HG02981 (cell line): ENCODE measurements at regions not wholly inside any gene's neighbourhood (a gene's known extent, or its start where the extent isn't known, plus 50 kb on each side); places are given as distances from the start of the nearest gene placed in this dataset.
"Not testable (repeated sequence)": the region's sequence is repeated elsewhere in the genome, so short reads cannot be mapped to it uniquely, and the experiment has no call there.

ENCODE experiments used
- ATAC-seq: cut with Tn5 transposase; IDR thresholded peaks from one replicate; pipeline ENCODE4 v1.9.1; 2021; ENCODE audit warnings: mild to moderate bottlenecking, moderate library complexity; ENCODE audit not compliant: unreplicated experiment

DNA sequence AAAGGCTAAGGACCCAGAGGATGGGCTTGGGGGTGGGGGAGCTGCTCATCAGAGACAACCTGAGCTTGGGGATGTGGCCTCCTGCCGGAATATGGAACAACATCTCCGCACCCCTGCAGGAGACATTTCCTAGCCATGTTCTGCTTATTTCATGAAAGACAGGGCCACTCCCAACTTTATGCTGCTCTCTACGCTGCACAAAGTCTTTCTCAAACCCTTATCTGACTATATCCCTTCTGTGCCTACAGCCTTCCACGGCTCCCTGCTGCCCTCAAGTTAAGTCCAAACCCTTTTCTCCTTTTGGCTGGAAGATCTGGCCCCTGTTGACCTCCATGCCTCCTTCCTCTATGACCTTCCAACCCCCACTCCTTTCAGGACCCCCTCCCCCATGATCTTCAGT is 562.0 kb downstream of the MN1 start:
- no peak for ATAC-seq

DNA sequence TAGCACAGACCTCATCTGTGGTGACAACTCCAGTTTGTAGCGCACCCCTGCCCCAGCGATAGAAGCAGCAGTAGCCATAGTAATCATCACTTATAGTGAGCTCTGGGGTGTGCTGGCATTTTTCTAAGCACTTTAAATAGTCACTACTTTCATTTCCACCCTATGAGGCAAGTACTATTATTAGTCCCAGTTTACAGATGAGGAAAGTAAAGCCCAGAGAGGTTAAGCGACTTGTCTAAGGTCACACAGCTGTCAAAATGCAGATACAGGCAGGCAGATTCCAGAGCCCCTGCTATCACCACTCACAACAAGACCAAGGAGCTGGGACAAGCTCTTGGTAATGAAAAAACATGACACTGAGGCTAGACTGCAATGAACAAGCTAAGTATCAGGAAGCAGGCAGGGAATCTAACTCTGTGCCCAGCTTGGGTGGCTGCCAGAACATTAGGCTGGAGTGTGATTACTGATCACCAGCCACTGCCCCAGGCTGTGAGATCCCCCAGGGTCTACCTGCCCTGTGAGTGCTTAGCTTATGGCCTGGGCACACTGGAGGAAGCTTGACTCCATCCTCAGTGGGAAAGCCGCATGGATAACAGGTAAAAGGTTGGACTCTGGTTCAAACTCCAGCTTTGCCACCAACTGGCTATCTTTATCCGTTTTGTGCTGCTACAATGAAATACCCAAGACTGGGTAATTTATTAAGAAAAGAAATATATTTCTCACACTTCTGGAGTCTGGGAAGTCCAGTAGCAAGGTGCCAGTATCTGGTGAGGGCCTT is 561.1 kb downstream of the MN1 start:
- ATAC-seq, result no peak

DNA sequence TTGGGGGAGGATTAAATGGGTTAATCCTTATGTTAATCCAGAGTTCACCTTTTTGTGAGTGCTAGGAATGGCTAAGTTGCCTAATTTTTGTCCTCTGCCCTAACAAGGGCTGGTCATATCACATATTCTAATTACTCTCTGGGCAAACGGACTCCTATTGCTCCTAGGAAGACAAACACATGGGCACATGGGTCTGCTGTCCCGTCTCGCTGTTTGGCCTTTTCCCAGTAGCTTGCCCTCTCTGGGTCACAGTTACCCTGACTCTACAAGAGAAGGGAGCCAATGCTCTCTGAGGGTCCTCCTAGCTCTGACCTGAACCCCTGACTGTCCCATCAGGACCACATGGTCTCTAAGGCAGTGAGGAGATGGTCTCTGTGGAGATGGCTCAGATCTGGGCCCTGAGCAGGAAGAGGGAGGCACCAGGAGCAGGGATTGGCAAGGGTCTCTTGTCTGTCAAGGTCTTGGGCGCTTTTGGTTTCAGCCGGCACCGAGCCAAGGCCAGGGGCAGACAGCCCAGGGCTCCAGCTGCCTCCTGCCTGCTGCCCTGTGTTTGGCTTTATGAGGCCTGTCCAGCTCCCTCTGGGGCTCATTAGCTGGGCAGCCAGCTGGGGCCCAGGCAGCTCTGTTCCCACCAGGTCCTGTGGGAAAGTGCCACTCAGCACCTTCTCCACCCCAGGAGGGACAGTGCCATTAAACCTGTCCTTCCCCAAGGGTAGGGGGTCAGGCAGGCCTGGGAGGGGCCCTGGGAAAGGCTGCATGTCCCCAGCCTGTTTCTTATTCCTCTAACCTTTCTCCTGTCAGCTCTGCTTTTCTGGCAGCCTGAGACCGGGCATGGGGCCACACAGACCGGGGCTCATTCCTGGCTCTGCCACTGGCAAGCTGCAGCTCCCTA is 559.9 kb downstream of the MN1 start:
- ATAC-seq, result no peak

DNA sequence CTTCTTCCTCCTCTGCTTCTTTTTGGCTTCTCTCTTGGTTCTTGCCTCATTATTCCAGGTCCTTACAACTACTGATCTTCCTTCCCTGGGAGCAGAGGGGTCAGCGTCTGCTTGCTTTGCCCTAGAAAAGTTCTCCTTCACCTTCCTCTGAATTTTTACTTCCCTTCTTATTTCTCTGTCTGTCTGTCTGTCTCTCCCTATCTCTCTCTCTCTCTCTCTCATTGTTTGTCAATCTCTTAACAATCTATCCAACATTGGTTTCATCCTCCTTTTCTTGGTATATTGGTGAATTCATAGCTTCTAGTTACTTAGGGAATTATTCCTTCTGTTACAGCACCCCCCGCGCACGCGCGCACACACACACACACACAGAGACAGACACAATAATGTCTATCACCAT is 559.1 kb downstream of the MN1 start:
- ATAC-seq, result no peak

DNA sequence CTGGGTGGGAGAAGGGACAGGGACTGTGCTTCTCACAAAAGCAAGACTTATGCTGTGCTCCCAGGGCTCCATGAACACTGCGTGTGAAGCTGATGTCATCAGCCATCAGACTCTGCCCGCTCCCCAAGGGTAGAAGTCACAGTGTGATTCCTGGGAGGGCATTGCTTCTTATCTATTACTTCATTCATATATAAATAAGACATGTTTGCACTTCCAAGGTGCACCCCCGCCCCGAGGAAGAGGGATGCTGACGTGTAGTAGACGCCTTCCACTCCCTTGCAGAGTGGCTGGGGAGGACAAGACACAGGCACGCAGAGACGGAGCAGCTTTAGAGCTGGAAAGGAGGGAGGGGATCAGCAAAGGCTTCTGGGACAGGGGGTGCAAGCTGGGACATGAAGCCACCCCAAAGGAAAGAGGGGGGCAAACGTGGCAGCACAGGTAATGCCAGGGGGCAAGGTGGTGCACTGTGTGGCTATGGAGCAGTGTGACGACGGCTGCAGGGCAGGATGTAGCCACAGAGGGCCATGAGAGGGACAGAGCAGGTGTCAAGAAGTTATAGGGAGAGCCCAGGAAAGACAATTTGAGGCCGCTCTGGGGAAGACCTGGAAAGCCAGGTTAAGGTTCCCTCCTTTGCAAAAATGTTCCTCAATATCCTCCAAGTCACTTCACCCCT is 558.5 kb downstream of the MN1 start:
- ATAC-seq, result no peak

DNA sequence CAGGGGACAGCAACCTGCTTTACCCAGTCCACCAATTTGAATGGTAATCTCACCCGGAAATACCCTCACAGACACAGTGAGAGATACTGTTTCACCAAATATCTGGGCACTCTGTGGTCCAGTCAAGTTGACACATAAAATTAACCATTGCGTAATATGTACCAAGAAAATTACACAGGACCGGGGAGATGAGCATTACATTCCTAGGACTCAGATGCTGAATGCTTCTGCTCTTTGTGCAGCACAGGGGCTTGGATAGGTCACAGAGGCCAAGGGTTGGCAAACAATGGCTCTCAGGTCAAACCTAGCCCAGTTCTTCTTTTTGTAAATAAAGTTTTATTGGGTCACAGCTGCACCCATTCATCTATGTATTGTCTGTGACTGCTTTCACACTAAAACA is 557.2 kb downstream of the MN1 start:
- no peak for ATAC-seq

DNA sequence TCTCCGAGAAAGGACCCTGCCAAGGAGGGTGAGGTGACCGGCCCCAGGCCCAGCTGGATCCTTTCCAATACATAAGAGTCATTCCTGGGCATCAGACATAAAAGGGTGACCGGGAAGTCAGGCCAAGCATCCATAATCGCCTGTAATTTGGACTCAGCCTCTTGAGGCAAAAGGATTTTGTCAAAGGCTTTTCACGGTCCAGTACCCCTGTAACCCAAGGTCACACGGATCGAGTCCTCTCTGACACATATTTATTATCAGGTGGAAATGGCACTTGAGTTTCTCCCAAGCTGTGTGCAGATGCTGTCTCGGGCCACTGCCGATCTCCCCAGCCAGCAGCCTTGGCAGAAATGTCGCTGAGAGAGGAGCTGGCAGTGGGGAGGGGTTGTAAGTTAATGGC is 556.5 kb downstream of the MN1 start:
- ATAC-seq, result no peak

DNA sequence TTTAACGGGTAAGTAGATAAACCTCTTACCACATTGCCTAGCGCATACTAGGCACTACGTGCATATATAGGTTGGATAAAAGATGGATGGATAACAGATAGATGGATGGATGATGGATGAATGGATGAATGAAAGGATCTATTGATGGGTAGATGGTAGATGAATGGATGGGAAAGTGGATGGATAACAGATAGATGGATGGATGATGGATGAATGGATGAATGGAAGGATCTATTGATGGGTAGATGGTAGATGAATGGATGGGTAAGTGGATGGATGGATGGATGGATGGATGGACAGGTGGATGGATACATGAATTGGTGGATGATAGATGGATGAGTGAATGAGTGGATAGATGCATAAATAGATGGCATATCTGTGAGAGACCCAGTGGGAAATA is 555.0 kb downstream of the MN1 start:
- no peak for ATAC-seq

DNA sequence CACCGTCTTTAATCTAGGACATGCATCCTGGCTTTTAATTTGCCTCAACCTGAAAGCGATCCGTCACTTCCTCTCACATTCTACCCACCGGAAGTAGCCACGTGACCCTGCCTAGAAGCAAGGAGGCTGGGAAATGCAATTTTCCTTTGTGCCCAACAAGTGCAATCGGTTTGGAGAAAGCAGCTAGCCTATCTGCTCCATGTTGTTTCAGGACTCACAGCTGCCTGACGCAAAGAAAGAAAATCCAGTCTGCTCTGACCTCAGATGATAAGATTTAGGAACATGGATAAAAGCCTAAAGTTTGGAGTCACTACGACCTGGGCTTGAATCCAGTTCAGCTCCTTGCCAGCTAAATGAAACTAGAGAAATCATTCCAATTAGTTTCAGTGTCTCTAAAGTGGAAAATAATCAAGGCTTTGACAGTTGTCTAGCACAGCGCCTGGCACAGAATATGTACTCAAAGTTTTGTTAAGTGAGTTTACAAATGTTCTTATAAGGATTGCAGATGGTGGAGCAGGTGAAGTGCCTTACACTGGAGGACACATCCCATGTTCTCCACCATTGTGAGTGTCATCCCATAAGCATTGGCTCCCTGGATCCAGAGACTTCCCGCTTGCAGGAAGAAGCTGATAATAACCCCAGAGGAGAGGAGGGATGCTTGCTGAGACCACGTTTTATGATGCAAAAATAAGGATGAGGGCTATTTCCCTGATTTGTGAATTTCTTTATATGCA is 553.7 kb downstream of the MN1 start:
- ATAC-seq, result no peak

DNA sequence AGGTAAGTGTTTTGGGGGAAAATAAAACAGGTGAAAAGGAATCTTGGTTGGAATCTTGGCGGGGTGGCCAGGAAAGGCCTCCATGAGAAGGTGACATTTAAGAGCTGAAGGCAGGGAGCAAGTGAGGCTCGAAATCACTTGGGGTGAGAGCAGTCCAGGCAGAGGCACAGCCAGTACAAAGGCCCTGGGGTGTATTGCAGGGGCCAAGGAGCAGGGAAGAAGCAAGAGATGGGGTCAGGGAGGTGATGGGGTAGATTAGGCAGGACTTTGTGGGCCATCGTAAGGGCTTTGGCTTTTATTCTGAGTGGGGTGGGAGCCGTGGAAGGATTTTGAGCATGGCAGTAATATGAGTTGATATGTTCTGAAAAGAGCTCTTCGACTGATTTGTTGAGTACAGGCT is 551.1 kb downstream of the MN1 start:
- ATAC-seq, result no peak

DNA sequence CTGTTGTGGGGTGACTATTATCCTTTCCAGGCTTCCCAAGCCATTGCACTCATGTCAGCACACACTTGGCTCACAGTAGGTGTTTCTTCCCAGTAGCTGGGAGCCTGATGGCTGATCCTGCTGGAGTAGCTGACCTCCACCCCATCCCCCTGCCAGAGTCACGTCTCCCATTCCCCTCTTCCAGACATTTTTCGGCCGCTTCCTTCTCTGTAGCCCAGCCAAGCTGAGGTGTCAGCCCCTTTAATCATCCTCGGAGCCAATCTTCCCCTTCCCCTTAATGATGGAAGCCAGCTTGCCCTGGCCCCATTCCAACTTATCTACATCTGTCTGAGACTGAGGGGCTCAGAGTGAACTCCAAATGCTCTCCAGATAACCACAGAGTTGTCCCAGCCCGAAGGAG is 550.7 kb downstream of the MN1 start:
- no peak for ATAC-seq

DNA sequence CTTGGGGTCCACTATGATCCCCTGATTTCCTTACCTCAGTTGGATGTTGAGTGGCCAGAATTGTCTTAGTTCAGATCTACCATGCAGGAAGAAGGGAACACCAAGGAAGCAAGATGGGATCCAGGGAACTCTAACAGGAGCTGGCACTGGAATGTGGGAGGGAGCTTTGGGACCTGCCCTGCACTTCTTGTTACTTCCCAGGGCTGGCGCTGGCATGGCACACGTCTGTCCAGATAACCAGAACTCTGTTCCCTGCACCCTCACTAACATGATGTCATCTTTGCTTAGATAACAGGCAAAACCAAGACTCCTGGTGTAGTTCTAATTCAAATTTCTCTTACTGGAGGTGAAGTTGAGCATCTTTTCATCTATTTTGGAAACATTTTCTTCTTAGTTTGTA is 550.0 kb downstream of the MN1 start:
- no peak for ATAC-seq

DNA sequence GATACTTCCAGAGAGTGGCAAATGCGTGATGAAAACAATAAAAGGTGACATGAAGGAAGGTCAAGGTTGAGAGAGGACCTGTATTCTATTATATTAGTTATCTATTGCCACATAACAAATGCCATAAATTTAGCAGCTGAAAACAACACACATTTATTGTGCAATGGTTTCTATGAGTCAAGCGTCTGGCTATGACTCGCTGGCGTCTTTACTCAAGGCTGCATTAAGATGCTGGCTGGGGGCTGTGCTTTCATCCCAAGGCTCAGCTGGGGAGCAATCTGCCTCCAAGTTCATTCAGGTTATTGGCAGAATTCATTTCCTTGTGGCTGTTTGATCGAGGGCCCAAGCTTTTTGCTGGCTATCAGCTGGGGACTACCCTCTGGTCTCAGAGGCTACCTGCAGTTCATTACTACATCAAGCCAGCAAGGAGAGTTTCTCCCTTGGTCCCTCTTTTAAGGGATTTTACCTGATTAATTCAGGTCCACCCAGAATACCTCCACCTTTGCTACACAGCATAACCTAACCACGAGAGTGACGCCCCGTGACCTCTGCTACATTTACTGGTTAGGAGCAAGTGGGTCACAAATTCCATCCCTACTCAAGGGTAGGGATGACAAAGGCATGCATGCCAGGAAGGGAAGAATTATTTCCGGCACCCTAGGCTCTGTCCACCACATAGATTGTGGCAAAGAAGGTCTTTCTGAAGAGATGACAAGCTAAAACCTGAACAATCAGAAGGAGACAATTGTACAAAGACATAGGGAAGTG is 549.1 kb downstream of the MN1 start:
- ATAC-seq, result no peak

DNA sequence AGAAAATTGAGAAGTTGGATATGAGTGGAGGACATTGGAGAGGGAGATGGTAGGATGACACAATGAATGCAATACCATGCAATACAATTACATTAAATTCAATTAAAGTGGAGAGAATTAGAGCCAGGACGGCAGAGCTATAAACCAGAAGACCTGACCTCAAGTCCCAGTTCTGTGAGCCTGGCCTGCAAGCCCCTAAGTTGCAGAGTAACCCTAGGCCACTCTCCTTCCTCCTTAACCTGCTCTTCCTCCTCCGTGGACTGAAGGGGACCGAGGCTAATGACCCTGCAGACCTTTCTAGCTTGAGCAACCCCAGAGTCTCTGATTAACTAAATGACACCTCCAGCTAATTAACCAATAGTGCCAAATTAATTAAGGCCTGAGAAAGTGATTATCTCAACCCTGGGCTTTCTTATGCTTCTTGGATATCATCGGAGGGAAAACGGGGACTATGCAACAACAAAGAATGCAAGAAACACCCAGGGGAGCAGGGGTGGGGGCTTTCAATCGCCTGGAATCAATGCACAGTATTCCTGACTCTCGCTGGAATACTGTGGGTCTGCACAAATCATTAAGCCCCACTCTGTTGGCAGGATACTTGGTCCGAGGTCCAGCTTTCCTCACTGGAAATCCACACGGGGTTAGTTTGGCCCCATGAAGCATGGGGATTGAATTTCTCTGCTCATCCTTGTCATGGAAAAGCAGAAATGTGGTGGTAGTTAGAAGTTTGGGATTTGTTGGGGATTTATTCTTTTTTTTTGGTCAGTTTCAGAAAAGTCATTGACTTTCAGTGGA is 548.3 kb downstream of the MN1 start:
- ATAC-seq, result no peak

DNA sequence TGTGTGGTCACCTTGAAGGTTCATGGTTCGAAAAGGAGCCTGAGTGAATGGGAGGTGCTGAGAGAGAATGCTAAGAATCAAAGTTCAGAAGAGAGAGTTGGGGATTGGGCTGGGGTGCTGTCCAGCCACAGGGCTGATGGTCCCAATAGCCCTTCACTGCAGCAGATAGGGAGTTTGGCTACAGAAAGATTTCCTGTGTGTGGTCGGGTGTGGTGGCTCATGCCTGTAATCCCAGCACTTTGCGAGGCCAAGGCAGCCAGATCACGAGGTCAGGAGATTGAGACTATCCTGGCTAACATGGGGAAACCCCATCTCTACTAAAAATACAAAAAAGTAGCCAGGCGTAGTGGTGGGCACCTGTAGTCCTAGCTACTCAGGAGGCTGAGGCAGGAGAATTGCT is 547.5 kb downstream of the MN1 start:
- ATAC-seq, result not testable (repeated sequence)

DNA sequence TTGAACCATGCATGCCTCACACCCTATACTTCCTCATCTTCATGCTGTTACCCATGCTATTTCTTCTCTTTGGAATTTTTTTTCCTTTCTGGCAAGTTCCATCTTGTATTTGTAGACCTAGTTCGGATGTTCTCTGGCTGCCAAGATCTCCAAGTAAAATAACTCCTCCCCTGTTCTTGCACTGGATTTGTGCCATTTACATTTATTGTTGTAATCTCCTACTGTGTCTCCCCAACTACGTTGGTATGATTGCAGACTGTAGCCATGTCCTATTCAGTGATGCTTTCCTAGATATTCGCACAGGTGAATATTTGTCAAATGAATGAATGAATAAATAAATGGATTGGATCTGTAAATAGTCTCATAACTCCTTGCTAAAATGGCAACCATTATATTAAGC is 546.0 kb downstream of the MN1 start:
- ATAC-seq, result no peak

DNA sequence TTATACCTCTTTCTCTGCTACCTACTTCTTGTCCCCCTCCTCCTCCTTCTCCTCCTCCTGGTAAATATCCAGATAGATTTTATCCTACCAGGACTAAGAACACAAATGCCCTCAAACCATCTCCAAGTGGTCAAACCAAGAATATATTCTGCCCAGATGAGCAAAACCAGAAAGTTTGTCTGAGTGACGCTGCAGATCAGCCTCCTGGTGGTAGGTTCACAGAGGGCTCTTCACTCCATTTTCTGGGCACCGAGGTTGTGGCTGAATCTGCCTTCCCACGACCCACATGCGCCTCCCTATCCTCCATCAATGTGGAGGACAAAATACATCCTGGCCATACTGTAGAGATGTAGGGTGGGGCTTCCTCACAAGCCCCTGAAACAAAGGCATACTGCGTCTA is 543.6 kb downstream of the MN1 start:
- ATAC-seq, result no peak

DNA sequence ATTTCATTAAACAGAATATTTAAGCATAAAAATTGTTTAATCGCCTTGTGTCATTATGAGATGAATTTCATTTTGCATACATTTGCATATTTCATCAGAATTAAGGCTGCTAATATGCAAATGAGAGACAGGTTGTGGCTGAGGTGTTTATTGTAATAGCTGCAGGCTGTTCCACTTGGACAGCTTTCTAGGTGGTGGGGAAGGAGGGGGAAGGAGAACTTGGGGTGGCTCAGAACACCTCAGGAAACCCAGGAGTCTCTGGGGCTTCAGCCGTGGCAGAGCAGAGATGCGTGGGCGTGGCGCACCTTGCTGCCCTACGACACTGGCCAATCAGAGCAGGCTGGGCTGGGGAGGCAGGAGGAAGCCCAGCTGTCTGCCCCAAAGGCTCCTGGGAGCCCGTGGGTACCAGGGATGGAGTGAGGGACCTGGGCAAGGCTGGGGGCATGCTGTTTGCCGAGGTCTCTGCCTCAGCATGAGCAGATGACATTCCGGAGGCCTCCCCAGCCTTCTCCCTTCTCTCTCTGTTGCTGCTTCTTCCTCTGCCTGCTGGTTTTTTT is 542.9 kb downstream of the MN1 start:
- no peak for ATAC-seq

DNA sequence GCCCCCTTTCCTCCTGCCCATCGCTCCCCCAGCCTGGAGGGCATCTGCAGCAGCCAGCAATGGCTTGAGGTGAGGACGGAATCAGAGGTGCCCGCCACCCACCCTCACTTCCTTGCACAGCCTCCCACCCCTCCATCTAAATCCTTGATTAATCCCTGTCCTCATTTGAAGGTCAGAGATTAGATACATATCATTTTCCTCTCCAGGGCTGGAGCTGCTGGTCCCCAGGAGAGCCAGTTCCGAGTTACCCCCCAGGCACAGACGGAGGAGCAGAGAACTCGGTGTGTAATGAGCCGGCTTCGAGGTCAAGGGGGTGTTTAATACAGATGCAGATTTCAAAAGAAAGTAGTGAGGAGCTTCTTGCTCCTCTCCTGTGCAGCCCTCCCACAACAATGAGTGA is 542.1 kb downstream of the MN1 start:
- ATAC-seq, result no peak
